ENCODE measurements at regions not wholly inside any gene's neighbourhood (a gene's known extent, or its start where the extent isn't known, plus 50 kb on each side); places are given as distances from the start of the nearest gene placed in this dataset.

DNA sequence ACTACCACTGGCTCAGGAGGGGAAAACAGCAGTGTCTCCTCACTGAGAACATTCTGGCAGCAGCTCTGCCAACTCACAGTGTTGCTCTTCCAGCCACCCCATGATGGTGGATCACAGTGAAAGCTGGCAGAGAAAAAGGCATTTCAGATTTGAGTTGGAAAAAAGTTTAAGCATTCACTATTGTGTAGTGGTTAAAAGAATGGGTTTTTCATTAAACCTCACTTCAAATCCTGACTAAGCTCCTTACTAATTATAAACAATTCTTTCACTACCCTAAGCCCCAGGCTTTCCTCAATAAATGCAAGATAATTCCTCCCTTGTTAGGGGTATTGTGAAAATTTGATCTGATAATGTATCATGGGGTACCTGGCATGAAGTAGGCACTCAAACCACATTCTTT lies 518.1 kb downstream of the SNAPC1 start:
- no peak for DNase-seq (ENCODE audit: low spot score)

DNA sequence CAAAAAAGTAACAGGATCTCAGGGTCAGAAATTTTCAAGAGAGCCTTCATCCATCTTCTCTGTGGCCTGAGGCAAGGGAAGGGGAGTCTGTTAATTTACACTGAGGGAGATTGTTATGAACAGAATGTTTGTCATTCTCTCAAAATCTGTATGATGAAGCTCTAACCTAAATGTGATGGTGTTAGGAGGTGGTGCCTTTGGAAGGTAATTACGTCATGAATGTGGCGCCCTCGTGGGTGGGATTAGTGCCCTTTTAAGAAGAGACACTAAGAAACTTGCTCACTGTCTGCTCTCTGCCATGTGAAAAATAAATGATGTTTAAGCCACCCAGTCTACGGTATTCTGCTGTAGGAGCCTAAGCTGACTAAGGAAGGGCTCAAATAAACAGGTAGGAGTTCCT lies 521.6 kb downstream of the SNAPC1 start:
- DNase-seq (ENCODE audit: low spot score): no peak

DNA sequence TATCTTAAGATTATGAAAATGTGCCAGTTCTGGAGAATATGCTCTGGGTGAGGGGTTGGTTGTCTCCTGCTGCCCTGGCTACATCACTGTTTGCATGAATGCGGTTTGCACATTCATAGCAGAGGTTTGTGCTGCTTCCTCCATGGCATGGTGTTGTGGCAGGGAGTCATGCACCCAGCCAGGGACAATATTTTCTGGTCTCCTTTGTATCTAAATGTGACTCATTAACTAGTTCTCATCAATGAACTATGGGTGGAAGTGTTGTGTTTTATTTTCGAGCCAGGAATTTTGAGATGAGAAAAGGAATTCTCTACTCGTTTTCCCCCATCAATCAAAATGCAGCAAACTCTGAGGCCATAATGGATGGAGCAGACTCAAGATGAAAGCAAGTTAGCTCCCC lies 527.3 kb downstream of the SNAPC1 start:
- DNase-seq (ENCODE audit: low spot score): no peak

DNA sequence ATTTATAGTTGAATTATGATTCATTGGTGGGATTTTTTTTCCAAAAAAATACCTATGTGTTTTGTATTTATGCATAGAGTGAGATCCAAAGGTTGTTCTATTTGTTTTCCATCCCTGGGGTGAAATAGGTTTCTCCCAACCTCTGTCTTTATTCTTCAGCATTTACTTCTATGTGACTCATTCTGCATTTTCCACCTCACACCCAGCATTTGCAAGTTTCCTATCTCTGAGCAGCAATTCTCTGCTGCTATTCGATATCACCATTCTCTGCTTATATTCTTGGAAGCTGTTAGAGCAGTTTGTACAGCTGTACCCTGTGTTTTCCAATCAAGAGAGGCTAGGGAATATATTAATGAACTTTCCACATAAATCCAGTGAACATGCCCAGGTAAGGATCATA lies 538.9 kb downstream of the SNAPC1 start:
- no peak for DNase-seq (ENCODE audit: low spot score)

DNA sequence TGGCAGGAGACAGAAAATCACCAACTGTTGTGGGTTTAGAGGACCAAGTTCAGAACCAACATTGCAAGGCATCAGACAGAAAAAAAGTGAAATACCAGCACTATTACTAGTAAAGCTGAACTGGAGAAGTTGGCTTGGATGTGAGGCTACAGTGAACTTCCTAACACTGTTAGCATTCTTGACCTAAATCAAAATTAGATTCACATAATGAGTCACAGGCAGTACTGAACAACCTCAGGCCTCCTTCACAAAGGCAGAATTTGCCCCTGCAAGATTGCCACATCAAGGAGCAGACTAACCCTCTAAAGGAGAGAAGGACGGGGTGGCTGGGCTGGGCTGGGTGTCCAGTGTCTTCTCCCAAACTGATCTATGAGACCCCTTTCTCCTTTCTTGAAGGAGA lies 539.7 kb downstream of the SNAPC1 start:
- DNase-seq (ENCODE audit: low spot score): no peak

DNA sequence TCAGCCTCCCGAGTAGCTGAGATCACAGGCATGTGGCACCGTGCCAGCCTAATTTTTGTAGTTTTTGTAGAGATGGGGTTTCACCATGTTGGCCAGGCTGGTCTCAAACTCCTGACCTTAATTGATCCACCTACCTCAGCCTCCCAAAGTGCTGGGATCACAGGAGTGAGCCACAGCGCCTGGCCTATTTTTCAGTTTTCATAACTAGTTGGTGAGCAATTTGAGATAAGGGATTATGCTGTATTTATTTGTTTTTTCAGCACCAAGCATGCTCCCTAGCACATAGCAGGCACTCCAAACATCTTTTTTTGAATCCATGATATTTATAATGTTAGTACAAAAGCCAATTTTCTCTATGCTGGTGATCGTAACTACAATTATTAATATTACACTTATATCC lies 541.2 kb downstream of the SNAPC1 start:
- no peak for DNase-seq (ENCODE audit: low spot score)

DNA sequence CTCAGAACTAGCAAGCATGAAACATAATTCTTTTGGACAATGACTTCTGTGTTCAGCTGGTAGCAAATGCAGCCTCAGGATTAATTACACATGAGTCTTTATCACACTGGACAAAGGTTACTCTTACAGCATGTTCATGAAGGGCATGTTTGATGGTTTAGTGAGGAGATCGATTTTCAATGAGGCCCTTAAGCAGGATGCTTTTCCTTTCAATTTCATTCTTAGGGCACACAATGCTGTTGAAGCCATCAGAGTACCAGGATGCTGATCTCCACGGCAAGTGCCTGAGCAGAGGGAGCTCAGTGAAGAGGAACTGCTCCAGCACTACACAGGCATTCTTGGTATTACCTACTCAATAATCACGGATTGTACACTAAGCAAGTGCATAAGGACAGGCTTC lies 542.0 kb downstream of the SNAPC1 start:
- no peak for DNase-seq (ENCODE audit: low spot score)

DNA sequence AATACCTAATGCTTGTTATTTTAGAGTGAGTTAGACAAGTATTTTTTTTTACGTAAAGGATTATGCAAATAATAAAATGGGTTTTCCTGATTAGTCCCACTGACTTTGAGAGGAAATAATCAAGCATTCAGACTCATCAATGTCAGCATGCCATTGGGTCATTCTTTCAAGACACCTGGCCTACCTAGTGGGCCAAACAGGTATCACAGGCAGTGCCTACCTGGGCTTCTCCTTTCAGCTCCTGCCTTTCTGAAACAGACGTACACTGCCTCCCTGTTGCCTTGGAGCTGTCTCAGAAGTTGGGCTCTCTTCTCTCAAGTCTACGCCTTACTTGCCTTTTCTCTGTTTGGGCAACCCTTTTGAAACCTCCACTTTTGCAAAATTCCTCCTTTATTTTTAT lies 545.6 kb downstream of the SNAPC1 start:
- no peak for DNase-seq (ENCODE audit: low spot score)

DNA sequence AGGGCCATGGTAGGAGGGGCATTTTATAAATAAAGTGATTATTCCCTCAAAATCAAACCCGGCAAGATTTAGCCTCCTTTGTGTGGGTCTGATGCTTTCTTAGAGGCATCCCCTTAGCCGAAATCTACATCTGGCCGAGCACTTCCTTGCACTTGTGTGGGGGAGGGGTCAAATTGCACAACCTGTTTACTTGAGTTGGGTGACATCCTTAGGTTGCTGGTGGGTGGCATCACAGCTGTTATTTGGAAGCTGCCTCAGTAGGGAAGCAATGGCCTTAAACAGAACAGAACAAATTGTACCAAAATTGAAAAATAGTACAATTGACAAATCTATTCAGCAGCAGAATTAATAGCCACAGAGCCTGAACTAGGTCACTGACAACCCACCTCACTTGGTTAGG lies 546.1 kb downstream of the SNAPC1 start:
- no peak for DNase-seq (ENCODE audit: low spot score)

DNA sequence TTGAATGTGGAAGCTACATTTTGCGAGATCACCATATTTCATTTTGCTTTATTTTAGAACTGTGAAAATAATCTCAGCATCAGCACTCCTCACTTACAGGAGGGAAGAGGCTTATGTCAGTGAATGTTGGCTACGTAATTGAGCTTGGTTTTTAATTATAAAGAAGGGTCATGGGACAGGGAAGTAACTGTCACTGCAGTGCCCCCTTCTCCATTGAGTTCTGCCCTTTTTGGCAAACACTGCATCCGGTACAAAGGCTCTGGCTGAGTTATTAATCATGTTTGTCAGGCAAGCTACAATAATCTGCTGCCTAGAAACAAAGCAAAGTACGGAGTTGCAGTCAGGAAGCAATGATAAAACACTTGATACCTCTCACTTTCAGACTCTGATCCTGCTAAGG lies 546.7 kb downstream of the SNAPC1 start:
- DNase-seq (ENCODE audit: low spot score): no peak

DNA sequence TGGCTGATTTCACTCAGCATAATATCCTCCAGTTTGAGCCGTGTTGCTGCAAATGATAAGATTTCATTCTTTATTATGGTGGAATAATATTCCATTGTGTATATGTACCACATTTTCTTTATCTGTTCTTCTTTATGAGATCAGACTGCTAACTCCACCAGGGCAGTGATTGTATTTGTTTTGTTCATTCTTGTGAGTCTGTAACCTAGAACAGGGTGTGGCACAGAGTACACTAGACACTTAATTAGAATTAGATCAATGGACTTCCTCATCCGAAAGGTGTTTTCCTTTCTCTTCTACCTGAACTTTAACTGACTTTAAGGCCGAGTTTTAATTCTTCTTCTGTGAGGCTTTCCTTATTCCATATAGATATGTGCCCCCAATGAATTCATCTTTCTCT lies 551.0 kb downstream of the SNAPC1 start:
- DNase-seq (ENCODE audit: low spot score): no peak

DNA sequence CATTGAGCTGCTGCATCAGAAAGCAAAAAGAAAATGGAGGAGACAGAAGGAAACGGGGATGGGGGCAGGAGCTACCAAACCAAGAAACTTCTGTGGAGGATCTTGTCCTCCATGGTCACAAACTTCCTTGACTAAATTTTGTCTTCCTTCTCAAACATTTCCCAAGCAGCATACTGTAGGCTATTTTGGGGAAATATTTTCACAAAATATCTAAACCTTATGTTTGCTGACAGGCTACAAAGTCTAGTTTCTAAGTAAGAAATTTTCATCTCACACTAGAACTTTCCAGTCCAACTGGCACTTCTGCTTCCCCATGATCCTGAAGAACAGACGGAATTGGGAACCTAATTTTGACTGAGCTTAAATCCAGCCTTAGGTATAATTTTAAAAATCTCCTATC lies 552.0 kb downstream of the SNAPC1 start:
- DNase-seq (ENCODE audit: low spot score): no peak

DNA sequence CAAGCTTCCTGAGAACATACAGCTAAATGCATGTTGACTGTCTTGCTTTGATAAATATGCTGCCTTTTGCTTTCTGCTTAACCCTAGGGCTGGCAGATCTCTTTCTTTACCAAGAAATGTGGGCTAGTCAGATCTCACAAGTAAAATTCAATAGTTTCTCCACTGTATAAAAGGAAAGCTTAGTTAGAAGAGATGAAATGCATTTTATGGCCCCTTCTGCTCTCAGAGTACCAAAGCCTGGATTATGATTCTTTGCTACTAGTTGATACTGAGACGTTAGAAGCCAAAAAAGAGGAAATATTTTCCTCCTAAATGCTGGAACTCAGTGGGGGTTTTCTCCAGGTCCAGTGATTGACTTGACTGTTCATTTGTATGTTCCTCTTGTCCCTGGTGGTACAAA lies 552.7 kb downstream of the SNAPC1 start:
- no peak for DNase-seq (ENCODE audit: low spot score)

DNA sequence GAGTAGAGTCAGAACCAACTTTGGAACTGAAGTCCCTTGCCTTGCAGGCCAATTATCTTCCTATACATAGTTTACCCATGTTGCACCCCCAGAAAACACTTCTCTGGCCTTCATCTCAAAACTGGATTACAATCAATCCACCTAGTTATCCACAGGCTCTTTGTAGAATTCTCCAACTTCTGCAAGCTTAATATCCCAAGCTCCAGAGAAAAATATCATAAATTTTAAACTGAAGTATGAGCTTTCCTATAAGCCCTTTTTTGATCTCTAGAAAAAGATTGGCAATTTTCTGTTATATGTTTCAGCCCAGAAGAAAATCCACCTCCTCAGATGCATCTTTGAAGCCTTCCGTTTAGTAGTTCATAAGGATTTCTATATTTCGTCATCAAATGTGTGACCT lies 553.4 kb downstream of the SNAPC1 start:
- DNase-seq (ENCODE audit: low spot score): no peak

DNA sequence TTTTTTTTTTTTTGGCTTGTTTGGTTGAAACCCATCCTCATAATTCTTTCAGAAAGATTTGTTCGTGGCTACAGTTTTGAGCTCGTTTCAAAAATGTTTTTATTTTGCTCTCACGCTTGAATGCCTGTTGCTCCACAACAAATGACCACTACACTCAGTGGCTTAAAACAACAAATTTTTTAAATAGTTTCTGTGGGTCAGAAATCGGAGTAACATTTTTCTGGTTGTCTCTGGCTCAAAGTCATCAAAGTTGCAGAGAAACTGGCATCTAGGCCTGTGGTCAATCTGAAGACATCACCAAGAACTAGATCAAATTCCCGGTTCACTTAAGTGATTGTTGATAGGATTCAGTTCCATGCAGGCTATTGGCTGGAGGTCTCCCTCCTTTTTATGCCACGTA lies 560.0 kb downstream of the SNAPC1 start:
- no peak for DNase-seq (ENCODE audit: low spot score)

DNA sequence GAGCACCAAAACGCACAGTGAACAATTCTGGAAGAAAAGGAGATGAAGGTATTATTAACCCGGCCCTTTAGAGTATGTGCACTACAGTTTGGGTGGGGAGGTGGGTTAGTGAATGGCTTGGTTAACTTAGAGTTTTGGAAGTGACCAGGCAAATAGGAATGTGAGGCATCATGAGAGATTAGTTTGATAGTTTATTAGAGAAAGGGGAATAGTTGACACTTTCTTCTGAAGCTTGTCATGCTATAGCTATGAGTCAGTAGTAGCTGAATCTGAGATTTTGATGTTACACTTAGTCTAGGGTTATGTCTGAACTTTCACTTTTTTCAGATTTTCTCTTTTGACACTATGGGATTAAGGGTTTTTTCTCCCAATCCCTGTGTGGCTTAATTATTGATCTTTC lies 567.2 kb downstream of the SNAPC1 start:
- DNase-seq (ENCODE audit: low spot score): no peak

DNA sequence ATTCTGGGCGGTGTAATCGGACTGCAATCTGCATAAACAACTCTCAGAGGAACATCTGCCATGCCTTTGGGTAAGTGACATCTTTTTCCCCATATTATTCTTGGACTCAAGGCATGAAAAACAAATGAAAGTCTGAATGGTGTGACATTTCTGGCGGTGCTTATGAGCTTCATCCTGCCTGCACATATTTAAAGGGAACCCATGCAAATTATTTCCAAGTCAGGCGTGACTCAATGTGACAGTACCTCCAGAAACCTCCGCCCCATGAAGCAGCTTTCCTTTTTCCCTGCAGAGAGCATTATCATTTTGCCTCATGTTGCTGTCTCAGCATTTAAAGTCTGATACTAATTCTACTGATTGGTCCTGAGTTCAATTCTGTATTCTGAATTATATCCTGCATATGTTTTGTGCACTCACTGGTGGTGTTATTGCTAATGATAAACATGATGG lies 585.4 kb downstream of the SNAPC1 start:
- no peak for DNase-seq (ENCODE audit: low spot score)

DNA sequence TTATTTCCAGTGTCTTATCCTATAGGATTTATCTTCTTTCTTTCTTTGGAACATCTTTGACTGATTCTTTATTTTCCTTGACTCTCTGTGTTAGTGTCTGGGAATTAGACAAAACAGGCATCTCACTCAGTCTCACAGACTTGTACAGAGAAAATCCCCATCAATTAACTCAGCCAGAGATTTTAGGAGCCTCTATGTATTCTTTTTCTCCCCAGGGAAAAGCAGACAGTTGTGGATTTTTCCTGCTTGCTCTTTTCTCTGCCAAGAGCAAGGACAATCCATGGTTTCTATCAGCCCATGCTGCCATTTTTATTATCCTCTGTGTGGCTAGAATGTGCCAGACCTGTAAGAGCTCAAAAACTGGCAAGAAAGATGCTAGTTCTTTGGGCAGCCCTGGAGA lies 595.1 kb downstream of the SNAPC1 start:
- DNase-seq (ENCODE audit: low spot score): no peak

DNA sequence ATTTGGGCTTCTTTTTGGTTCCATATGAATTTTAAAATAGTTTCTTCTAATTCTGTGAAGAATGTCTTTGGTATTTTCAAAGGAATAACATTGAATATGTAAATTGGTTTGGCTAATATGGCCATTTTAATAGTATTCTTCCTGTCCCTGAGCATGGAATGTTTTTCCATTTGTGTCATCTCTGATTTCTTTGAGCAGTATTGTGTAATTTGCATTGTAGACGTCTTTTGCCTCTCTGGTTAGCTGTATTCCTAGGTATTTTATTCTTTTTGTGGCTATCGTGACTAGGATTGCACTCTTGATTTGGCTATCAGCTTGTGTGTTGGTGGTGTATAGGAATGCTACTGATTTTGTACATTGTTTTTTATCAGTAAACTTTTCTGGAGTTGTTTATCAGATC lies 601.9 kb downstream of the SNAPC1 start:
- DNase-seq (ENCODE audit: low spot score): no peak

DNA sequence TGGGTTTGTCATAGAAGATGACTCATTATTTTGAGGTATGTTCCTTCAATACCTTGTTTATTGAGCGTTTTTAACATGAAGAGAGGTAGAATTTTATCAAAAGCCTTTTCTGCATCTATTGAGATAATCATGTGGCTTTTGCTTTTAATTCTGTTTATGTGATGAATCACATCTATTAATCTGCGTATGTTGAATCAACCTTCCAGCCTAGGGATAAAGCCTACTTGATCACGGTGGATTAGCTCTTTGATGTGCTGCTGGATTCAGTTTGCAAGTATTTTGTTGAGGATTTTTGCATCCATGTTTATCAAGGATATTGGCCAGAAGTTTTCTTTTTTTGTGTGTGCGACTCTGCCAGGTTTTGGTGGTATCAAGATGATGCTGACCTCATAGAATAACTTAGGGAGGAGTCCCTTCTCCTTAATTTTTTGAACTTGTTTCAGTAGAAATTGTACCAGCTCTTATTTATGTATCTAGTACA lies 602.6 kb downstream of the SNAPC1 start:
- no peak for DNase-seq (ENCODE audit: low spot score)

DNA sequence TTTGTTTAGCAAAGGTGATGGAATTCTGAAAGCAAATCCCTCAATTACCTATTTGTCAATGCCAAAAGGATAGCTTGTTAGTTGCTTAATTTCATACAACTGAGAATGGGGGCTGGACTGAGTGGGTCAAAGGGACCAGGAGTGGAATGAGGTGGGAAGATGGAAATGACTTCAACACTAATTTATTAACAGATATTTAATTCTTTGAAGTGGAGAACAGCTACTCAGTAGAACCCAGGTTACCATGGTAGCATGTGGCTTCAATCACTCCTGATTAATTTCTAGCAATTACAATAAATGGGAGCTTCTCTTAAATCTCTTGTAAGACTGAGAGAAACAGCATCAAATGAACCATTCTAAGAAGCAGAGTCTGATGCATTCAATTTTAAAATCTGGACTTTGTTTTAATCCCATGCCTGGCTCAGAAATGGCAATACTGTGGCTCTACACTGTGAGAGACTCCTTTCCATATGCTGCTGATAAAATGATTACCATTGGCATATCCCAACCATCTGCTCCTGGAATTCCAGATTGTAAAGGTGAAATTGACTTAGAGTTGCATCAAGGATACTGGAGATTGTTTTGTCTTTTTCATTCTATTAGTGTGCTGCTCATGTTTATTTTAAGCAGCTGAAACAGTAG lies 607.8 kb downstream of the SNAPC1 start:
- DNase-seq (ENCODE audit: low spot score): no peak

DNA sequence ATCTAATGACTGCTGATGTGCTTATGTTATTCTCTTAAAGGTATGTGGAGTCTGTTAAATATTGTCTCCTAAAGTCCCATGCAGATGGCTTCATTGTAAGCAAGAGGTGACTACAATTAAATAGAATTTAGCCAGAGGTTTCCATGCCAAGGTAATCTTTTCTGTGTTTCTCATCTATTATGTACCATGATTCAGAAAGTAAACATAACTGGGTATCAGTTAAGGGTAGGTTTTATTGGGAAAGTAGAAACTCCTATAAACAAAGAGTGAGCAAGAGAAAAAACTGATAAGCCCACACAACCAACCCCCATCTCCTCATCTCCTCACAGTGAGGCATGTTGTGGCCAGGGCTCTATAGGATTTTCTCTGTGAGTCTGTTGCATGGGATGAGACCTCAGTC lies 611.7 kb downstream of the SNAPC1 start:
- DNase-seq (ENCODE audit: low spot score): no peak

DNA sequence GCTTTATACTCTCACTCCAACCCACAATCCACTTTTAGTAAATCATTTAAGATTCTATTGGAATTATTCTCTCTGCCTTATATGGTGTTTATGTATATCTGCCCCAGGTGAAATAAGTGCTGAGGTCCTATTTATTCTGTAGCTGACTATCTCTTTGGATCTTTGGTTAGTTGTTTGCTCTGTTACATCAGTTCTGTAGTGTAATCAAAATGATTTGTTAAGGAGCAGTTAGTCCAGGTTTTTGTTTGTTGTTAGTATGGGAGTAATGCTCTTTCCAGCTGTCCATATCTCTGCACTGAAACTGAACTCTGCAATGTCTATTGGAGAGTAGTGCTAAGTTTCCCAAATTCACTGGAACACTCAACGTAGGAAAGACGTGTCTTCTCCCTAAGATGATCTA lies 615.8 kb downstream of the SNAPC1 start:
- DNase-seq (ENCODE audit: low spot score): no peak

DNA sequence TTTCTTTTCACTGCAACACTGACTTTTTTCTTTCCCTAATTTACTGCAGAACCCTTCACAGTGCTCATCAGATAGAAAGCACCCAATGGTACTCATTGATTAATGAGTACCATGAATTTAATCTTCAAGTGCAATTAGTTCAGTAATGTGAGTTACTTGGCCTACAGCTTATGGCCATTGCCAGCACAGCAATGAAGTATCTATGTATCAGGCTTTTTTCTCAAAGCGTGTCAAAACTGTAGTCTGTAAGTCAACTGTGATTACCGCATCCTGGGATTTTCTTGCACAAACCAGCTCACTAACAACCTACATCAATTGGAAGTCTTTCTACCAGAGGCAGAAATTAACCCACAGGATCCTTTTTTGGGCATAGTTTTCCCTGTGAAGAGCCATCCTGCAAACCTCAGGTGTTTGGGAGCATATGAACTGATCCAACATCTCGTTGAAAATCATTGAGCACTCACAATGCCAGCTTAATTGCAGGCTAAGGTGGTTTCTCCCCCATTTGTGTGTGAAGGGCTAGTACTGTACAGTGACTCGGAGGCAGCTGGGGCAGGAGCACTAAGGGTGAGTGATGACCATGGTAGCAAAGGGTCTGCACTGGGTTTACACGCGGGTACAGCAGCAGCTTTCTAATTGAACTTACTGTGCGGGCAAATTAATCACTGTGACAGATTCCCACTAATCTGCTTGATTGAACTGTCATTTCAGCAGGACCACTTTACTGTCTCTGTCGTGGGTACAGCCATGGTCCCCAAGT lies 619.3 kb downstream of the SNAPC1 start:
- no peak for DNase-seq (ENCODE audit: low spot score)
